Omental fat pad (tissue), 3 donors: ENCODE measurements at regions not wholly inside any gene's neighbourhood (a gene's known extent, or its start where the extent isn't known, plus 50 kb on each side); places are given as distances from the start of the nearest gene placed in this dataset.
A peak's percentile ranks its signal among the peaks of the same experiment; 100 is the strongest.

Experiments
- ATAC-seq: fragments of 150-250 bp; one replicate; pipeline ENCODE4 v1.9.1; 2016; ENCODE audit warnings: mild to moderate bottlenecking, moderate library complexity; ENCODE audit not compliant: low FRiP score
- DNase-seq: peaks from one replicate; pipeline ENCODE4 v3.0.0-alpha.2; 2019; ENCODE audit warnings: low spot score
- TF ChIP-seq, protein P1 (sequence below), 3 donors: fragments of 450-650 bp; IDR thresholded peaks; one replicate each; pipeline ENCODE4 v1.5.1; 2016 to 2017; ENCODE audit warnings: antibody characterized with exemption in 3 of 3, mild to moderate bottlenecking in 3 of 3, moderate library complexity in 2 of 3

GRCh38 chr6:168369786-168370185 is 50.2 kb upstream of the DACT2 start:
- no peak for DNase-seq

GRCh38 chr6:168370310-168370991 is 50.9 kb upstream of the DACT2 start:
- ATAC-seq (peak; percentile 66), DNase-seq (peak; percentile 60)
- TF ChIP-seq, protein P1, sequence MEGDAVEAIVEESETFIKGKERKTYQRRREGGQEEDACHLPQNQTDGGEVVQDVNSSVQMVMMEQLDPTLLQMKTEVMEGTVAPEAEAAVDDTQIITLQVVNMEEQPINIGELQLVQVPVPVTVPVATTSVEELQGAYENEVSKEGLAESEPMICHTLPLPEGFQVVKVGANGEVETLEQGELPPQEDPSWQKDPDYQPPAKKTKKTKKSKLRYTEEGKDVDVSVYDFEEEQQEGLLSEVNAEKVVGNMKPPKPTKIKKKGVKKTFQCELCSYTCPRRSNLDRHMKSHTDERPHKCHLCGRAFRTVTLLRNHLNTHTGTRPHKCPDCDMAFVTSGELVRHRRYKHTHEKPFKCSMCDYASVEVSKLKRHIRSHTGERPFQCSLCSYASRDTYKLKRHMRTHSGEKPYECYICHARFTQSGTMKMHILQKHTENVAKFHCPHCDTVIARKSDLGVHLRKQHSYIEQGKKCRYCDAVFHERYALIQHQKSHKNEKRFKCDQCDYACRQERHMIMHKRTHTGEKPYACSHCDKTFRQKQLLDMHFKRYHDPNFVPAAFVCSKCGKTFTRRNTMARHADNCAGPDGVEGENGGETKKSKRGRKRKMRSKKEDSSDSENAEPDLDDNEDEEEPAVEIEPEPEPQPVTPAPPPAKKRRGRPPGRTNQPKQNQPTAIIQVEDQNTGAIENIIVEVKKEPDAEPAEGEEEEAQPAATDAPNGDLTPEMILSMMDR (IDR thresholded peaks at IDR 0.05) = peak in 2 of 3 donors; percentile 19 to 51

More at GRCh38 chr6:168369786-168370185, 50.2 kb upstream of the DACT2 start:
- ATAC-seq = no peak
- TF ChIP-seq, protein P1 (IDR thresholded peaks at IDR 0.05) = no peak

DNA sequence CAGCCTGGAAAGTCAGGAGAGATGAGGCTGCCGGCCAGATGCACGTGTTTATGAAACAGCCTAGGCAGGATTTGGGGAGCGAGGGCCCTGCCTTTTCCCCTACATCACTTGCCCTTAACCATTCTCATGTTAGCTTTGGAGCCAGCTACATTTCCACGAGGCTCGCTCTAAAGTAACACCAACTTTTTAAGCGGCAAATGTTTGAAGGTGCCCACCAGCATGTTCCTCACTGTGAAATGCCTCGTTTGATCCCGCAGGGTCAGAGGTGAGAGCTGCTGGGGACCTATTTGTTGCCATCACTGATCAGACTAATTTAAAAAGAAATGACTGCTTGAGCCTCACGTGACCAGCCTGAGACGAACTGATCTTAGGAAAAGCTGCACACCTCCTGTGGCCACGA is 51.6 kb upstream of the DACT2 start:
- no peak for DNase-seq
- no peak for ATAC-seq
- TF ChIP-seq, protein P1 (IDR thresholded peaks at IDR 0.05) = no peak

- DNase-seq (no peak), ATAC-seq (no peak)
- TF ChIP-seq, protein P1 (IDR thresholded peaks at IDR 0.05) = no peak
These were observed 52.0 kb upstream of the DACT2 start for GRCh38 chr6:168371618-168371980.

DNA sequence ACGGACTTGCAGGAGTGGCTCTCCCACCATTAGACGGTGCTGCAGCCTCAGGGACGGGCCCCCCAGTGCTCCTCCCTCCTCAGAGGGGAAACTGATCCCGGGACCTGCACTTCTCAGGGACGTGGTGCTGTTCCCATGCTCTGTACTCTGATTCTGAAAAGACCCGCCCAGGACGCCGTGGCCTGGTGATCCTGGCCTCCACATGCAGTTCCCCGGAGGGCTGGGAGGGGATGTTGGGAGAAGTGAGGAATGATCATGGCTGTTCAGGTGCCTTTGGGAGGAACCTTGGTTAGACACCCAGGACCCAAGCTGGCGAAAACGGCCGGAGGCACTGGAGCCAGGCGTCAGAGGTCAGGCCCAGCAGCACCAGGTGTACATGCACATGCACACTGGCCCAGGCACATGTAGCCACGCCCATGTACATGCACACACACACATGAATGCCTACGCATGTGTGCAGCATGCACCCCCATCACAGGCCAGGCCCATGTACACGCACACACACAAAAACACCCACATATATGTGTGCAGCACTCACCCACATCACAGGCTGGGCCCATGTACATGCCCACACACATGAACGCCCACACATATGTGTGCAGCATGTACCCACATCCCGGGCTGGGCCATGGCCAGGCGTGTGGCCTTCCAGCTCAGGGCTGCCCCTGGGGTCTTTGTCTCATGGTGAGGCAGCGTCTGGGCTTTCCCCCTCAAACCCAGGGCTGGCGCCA is 52.6 kb upstream of the DACT2 start:
- no peak for DNase-seq
- ATAC-seq = no peak
- TF ChIP-seq, protein P1 (IDR thresholded peaks at IDR 0.05) = no peak

DNA sequence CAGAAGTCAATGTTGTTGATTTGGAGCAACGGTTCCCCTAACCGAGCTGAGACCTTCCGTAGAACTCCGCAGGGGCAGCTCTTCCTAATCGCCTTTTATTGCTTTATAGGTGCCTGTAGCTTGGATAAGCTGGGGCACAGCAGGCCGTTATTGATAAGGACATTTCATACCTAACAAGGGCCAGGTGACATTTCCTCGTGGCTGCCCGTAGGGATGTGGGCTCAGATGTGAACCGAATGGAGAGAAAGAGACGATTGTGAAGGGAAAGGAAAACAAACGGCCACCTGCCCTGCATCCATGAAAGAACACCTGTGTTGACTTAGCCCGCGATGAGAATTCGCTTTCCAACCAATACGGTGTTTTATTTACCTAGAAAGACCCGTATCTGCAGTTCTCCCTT is 53.3 kb upstream of the DACT2 start:
- TF ChIP-seq, protein P1 (IDR thresholded peaks at IDR 0.05) = no peak
- DNase-seq = no peak
- no peak for ATAC-seq

- DNase-seq = no peak
- TF ChIP-seq, protein P1 (IDR thresholded peaks at IDR 0.05) = no peak
- ATAC-seq = no peak
These were observed 53.8 kb upstream of the DACT2 start for GRCh38 chr6:168373389-168373788.
